Prostate gland (tissue), 2 donors: ENCODE measurements at regions not wholly inside any gene's neighbourhood (a gene's known extent, or its start where the extent isn't known, plus 50 kb on each side); places are given as distances from the start of the nearest gene placed in this dataset.

Experiments used
- CTCF ChIP-seq, 4 experiments: fragments of 200-600 bp in 2 of 4; fragments of 450-650 bp in 2 of 4; sonication (generic) in 2 of 4; IDR thresholded peaks; 1 replicate in 3 of 4; 2 replicates in 1 of 4; pipeline ENCODE4 v1.5.1; 2016 to 2019; ENCODE audit warnings: antibody characterized with exemption in 4 of 4, mild to moderate bottlenecking in 2 of 4, moderate library complexity in 2 of 4
- POLR2A ChIP-seq: fragments of 450-650 bp; IDR thresholded peaks from one replicate; pipeline ENCODE4 v1.6.1; 2016; ENCODE audit warnings: antibody characterized with exemption, mild to moderate bottlenecking

- TF ChIP-seq CTCF (IDR thresholded peaks at IDR 0.05) (no peak), POLR2A (no peak)
Observed at GRCh38 chr5:125256296-125256695, 509.9 kb upstream of the ZNF608 start.
